ENCODE measurements at regions not wholly inside any gene's neighbourhood (a gene's known extent, or its start where the extent isn't known, plus 50 kb on each side); places are given as distances from the start of the nearest gene placed in this dataset.
"Not testable (repeated sequence)": the region's sequence is repeated elsewhere in the genome, so short reads cannot be mapped to it uniquely, and the experiment has no call there.

DNA sequence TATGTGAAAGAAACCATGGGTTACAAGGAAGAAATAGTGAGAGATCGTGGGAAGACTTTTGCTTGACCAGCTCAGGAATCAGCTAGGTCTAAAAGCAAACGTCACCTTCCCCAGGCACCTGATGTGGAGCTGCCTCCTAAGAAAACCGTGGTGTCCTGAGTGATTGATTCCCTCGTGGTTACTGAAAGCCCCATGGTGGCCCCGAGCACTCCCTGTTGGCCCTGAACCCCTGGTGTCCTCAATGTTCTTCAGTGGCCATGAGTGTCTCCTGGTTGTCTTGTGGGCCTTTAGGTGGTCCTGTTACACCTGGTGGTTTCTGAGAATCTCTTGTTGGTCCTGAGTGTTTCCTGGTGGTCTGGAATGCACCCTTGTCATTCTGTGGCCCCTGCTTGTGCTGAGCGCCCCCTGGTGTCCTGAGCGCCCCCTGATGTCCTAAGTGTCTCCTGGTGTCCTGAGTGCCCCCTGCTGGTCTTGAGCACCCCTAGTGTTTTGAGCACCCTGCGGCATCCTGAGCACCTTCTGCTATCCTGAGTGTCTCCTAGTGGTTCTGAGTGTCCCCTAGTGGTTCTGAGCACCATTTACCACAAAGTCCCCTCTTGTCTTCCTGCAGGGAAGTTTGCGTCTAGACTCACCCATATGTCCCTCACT, 518.7 kb downstream of the TMEM121 start:
- DNase-seq (ENCODE audit: low spot score), result no peak

DNA sequence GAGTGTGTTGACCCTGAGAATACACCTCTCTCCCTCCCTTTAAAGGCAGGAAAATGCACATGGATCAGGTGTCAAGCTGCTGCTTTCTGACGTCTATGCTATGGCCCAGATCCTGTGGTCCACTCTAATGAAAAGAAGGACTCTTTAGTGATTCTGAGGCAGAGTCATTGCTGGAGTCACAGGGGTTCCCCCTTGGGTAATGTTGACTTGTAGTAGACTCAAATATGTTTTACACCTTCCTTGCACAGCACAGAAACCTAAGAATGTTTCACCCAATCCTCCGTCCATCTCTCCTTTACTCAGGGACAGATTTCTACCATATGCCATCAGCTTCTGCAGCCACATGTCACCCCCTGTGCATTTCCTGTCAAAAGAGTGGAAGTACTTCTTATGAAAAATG, 525.4 kb downstream of the TMEM121 start:
- DNase-seq (ENCODE audit: low spot score), result no peak

DNA sequence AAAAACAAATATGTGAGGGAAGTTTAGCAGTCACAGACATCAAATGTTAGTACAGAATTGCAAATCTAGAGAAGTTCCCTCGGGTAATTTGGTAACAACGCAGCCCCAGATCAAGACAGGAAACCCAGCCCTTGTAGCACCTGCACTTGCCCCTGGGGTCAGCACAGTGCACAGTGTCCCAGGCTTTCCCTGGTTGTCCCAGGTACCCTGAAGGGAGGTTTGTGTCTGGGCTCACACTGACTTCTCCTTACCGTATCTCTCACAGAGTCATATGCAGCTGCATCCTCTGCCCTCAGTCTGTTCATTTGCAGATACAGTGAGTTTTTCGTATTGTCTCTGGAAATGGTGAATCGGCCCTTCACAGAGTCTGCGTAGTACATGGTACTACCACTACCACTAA, 528.9 kb downstream of the TMEM121 start:
- no peak for DNase-seq (ENCODE audit: low spot score)

DNA sequence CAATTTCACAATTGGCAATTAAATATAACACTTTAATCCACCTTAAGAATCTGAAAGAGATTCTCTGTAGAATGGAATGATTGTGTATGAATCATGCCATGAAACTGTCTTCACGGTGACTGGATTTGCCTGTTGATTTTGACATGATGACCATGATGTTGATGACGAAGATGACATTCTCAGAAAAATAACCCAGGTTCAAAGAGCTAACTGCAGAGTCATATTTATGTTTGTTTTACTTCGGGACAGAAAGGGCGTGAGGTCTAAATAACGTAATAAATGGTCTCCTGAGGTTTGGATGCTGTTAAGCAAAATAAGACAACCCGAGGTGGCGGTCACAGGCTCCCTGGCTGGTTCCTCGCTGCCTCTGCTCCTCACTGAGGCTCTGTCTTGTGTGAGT, 532.0 kb downstream of the TMEM121 start:
- DNase-seq (ENCODE audit: low spot score), result no peak

DNA sequence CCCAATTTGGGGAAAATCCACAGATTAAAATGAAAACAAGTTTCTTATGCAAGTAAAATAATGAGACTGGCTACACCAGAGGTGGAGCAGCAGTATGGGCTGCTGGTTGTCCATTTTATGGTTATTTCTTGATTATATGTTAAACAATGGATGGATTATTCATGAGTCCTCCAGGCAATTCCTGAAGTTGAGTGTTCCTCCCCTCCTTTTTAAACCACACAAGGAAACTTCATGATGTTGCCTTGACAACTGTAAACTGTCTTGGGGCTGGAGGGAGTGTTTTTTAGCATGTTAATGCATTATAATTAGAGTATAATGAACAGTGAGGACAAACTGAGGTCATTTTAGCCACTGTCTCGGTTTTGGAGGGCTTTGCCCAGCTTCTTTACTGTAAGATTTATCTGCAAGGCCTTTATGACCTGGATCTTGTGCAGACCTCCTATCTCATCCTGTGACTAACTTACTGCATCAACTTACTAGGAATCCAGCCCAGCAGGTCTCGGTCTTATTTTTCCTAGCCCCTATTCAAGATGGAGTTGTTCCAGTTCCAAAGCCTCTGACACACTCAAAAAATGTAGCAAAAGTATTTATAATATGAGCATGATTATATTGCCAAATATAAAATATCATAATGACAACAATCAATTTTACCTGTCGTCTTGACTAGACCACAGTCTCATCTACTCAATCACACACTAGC, 534.0 kb downstream of the TMEM121 start:
- DNase-seq (ENCODE audit: low spot score), result no peak

DNA sequence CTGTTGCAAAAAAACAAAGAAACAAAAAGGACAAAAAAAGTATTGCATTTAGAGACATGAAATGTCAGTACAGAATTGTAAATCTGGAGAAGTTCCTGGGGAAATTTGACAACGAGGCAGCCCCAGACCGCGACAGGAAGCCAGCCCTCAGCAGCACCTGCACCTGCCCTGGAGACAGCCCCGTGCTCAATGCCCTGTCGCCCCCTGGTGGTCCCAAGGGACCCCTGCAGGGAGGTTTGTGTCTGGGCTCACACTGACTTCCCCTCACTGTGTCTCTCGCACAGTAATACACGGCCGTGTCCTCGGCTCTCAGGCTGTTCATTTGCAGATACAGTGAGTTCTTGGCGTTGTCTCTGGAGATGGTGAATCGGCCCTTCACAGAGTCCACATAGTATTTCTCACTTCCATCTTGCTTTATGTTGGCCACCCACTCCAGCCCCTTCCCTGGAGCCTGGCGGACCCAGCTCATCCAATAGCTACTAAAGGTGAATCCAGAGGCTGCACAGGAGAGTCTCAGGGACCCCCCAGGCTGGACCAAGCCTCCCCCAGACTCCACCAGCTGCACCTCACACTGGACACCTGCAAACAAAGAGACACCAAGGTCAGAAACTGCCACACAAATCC, 535.6 kb downstream of the TMEM121 start:
- DNase-seq (ENCODE audit: low spot score), result not testable (repeated sequence)

DNA sequence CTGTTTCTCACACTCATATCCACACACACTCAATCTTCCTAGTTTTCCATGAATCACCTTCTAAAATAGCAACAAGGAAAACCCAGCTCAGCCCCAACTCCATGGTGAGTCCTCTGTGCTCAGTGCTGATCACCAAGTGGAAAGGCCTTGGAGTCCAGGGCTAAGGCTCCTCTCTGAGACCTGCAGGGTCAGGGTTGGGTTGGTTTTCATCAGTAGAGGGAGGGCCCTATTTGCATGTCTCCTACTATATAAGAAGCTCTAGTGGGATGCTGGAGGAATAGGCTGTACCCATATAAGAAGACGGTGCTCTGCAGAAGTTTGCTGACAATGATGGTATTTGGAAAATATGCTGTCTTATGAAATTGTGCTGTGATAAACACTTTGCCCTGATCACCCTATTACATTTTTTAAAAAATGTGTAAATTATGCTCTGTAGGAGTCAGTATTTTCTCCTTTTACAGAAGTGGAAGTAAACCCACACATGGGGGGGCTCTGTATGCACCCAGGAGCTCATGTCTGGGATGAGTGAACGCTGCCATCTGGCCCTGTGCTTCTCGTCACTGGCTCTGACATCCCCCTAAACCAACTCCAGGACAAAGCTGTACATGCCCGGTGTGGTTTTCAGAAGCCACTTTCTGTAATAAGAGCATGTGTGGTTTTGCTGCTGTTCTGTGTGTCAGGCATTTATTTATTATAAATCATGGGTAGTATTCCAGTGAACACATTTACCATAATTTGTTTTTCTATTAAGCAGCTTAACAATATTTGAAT, 536.3 kb downstream of the TMEM121 start:
- DNase-seq (ENCODE audit: low spot score), result no peak

DNA sequence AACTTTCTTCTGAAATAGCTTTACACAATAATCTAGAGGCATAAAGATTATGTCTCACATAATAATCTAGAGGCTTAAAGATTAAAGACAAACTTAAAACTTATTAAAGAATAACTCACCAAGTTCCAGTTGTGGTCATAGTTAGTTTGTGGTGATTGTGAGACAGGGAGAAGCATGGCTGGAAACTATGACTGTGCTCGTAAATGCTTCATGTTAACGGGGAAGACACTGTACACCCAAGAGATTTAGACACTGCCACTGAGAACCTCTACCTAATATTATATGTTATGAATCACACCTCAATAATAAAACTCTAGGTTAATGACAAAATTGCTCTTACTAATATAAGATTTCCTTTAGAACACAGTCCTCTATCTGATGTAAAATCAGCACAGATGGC, 541.6 kb downstream of the TMEM121 start:
- DNase-seq (ENCODE audit: low spot score), result no peak

DNA sequence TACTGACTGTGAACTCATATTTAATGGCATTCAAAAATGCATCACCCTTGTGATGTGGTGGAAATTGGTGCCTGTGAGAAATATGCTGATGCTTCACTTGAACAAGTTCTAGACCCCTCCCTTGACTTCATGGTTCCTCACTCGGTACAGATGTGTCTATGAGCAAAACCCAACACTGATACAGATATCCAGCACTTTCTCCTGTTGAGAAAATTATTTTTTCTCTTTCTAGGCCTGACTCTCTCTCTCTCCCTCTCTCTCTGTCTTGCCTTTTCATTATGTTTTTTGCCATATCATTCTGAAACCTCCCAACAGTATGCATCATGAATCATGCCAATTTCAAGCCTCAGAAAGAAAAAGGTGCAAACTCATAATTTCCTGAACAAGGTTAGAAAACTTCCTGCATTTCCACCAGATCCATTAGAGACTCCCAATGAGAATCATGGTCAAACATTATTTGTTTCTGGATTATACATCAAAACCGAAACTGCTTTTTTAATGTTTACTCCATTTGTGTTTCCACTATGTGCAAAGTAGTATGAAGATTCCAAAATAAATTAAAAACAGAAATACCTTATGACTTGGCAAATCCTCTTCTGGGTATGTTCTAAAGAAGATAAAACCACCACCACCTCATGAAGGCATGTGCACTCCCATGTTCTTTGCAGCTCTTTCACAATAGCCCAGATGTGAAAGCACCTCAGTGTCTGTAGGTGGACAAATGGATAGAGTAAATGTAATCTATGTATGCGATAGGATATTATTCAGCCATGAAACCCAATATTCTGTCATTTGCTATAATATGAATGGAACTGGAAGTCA, 543.6 kb downstream of the TMEM121 start:
- no peak for DNase-seq (ENCODE audit: low spot score)

DNA sequence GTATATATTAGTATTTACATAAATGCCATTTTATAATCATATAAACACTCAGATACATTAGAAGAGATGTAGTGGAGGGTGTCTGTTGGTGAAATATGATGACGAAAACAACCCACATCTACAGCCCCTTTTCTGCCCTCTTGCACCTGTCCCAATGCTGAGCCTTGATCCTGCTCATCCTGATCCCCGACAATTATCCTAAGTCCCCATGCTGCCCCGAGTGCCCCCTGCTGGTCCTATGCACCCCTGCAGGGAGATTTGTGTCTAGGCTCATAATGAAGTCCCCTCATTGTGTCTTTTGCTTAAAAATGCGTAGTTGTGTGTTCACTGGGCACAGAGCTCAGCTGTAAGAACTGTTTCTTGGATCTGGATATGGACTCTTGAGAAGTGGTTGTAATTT, 554.5 kb downstream of the TMEM121 start:
- no peak for DNase-seq (ENCODE audit: low spot score)

DNA sequence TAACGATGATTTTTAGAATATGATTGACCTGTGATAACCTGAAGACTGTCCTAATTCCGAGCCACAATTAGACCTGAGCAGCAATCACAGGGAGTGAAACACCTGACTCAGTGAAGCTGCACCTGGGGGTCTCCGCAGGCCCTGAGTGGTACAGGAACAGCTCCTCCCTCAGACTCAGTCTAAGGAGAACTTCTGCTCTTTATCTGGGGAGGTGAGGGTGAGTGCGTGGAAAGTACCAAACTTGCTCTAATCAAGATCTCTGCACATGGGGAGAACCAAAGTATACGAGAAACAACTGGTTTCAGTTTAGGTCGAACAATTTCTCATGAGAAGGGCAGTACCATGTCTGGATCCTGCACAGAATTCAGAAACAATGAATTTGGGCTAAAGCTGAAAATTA, 555.3 kb downstream of the TMEM121 start:
- not testable (repeated sequence) for DNase-seq (ENCODE audit: low spot score)

DNA sequence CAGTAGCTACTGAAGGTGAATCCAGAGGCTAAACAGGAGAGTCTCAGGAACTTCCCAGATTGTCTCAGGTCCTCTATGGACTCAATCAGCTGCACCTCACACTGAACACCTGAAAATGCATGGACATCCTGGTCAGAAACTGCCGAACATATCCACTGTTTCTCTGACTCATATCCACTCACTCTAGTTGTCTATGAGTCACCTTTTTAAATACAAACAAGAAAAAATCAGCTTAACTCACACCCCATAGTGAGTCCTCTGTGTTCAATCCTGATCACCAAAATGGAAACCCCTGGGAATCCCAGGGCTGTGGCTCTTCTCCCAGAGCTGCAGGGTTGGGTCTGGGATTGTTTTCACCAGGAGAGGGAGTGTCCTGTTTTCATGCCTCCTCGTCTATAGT, 556.7 kb downstream of the TMEM121 start:
- DNase-seq (ENCODE audit: low spot score), result no peak

DNA sequence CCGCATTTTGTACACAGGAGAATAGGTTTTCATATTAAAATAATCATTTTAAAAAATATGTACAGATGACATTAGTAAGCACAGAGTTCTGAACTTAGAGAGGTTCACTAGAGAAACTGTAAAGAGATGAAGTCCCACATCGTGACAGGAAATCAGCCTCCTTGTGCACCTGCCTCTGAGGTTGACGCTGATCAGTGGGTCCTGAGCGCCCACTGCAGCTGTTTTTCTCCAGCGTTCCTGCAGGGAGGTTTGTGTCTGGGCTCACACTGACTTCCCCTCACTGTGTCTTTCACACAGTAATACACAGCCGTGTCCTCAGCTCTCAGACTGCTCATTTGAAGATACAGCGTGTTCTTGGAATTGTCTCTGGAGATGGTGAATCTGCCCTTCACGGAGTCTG, 561.5 kb downstream of the TMEM121 start:
- DNase-seq (ENCODE audit: low spot score), result no peak

DNA sequence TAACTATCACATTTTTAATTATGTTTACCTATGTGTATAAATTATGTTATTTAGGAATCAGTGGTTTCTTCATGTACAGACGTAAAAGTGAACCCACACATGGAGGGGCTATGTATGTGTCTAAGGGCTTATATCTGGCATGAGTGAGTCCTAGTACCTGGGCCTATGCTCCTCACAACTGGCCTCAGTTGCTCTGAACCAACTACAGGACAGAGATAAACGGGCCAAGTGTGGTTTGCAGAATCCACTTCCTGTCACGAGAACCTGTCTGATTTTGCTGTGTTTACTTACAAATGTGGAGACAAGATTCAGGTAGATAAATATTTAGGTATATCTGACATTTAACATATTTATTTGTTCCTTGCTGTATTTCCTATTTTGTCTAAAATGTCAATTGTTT, 562.5 kb downstream of the TMEM121 start:
- not testable (repeated sequence) for DNase-seq (ENCODE audit: low spot score)

DNA sequence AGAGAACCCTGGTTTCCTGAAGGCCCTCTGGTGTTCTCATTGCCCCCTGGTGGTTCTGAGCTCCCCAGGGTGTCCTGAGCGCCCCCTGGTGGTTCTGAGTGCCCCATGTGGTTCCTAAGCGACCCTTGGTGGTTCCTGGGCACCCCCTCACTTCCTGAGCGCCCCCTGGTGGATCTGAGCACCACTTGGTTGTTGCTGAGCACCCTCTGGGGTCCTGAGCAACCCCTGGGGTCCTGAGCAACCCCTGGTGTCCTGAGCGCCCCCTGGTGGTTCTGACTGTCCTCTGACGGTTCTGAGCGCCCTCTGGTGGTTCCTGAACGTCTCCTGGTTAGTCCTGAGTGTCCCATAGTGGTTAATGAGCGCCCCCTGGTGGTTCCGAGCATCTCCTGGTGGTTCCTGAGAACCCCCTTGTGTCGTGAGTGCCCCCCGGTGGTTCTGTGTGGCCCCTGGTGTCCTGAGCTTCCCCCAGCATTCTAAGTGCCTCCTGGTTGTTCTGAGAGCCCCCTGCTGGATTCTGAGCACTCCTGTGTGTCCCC, 568.3 kb downstream of the TMEM121 start:
- DNase-seq (ENCODE audit: low spot score), result peak; percentile 19

DNA sequence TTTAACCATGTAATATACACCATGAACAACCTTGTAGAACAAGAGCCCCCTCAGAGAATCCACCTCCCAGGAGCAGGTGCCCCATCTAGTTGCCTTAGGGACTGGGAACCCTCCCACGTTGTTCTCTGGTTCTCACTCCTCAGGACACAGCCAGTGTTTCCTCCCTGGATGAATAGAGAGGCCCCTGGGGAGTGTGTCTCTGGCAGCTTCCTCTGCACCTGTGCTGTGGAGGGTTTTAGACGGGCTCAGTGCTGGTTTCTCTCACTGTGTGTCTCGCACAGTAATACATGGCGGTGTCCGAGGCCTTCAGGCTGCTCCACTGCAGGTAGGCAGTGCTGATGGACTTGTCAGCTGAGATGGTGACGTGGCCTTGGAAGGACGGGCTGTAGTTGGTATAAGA, 581.3 kb downstream of the TMEM121 start:
- DNase-seq (ENCODE audit: low spot score), result no peak

DNA sequence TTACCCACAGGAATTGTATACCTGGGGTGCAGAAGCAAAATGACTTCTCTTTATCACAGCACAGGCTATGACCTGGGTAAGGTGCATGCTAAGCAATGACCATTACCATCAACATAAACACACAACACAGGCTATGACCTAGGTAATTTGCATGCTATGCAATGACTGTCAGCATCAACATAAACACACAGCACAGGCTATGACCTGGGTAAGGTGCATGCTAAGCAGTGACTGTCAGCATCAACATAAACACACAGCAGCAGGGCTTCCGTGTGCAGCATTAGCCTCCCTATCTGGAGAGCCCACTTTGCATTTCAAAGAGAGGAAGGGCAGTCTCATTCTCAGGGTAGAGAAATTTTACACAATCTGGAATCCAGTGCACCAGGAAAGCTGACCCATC, 583.0 kb downstream of the TMEM121 start:
- no peak for DNase-seq (ENCODE audit: low spot score)

DNA sequence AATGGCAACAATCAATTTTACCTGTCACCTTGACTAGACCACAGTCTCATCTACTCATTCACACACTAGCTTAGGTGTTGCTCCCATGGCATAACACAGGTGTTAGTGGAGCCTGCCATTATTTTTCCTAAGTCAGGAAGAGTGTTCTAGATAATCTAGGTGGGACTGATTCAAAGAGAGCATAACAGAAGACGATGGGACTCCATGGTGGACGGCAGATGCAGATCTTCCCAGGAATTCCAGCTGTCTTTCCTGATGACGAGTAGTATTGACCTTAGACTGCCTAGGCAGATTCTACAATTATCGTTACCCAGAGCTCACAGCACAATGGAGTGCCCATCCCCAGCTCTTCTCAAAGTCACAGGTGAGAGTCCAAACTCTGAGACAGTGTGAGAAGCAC, 589.0 kb downstream of the TMEM121 start:
- no peak for DNase-seq (ENCODE audit: low spot score)

DNA sequence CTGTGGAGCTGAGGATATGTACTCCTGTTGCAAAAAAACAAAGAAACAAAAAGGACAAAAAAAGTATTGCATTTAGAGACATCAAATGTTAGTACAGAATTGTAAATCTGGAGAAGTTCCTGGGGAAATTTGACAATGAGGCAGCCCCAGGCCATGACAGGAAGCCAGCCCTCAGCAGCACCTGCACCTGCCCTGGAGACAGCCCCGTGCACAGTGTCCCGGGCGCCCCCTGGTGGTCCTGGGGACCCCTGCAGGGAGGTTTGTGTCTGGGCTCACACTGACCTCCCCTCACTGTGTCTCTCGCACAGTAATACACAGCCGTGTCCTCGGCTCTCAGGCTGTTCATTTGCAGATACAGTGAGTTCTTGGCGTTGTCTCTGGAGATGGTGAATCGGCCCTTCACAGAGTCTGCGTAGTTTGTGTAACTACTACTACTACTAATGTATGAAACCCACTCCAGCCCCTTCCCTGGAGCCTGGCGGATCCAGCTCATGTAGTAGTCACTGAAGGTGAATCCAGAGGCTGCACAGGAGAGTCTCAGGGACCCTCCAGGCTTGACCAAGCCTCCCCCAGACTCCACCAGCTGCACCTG, 590.1 kb downstream of the TMEM121 start:
- DNase-seq (ENCODE audit: low spot score), result not testable (repeated sequence)

DNA sequence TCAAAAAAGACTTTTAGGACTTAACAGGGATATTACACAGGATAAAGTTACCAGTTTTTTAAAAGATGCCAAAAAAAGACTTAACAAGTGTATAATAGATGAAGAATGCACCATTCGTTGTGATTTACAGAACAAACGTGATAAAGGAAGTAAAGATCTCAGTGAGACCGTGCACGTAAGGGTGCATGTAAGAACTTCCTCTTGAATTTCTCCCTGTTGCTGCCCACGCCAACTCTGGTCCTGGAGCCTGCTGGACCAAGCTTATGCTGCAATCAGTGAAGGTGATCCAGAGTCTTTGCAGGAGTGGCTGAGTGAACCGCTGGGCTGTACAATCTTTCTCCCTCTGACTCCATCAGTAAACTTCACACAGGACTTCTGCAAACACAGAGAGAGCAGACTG, 593.7 kb downstream of the TMEM121 start:
- DNase-seq (ENCODE audit: low spot score), result no peak

DNA sequence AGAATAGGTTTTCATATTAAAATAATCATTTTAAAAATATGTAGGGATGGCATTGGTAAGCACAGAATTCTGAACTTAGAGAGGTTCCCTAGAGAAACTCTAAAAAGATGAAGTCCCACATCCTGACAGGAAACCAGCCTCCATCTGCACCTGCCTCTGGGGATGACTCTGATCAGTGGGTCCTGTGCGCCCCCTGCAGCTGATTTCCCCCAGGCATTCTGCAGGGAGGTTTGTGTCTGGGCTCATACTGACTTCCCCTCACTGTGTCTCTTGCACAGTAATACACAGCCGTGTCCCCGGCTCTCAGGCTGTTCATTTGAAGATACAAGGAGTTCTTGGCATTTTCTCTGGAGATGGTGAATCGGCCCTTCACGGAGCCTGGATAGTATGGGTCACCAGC, 602.9 kb downstream of the TMEM121 start:
- DNase-seq (ENCODE audit: low spot score), result no peak
